ENCODE measurements at regions not wholly inside any gene's neighbourhood (a gene's known extent, or its start where the extent isn't known, plus 50 kb on each side); places are given as distances from the start of the nearest gene placed in this dataset.
A peak's percentile ranks its signal among the peaks of the same experiment; 100 is the strongest.
"Not testable (repeated sequence)": the region's sequence is repeated elsewhere in the genome, so short reads cannot be mapped to it uniquely, and the experiment has no call there.

GRCh38 chr3:194054540-194054939 is 81.4 kb upstream of the HES1 start:
- POLR2A ChIA-PET: no interaction called here
- no peak overlapping the region for H3K4me3 Mint-ChIP-seq
- Histone ChIP-seq H3K36me3 (ENCODE audit: control insufficient read depth in 2 of 2, extremely low read depth in 1 of 2, insufficient read depth in 1 of 2, low read length in 1 of 2) (no peaks in the 10 kb centered on the region), H3K4me1 (ENCODE audit: control insufficient read depth in 1 of 2, extremely low read depth in 1 of 2, insufficient read depth in 2 of 2, low read length in 2 of 2) (peaks cover 0 to 7% of the 10 kb centered on the region in 2 experiments), H3K27ac (ENCODE audit: low read length) (no peak overlapping the region), H3K27me3 (replicated peaks in 1 of 2; ENCODE audit: control insufficient read depth in 2 of 2, extremely low read depth in 1 of 2, insufficient read depth in 2 of 2, low read length in 1 of 2) (peaks cover 0 to 29% of the 10 kb centered on the region in 2 experiments), H3K4me3 (ENCODE audit: control insufficient read depth in 1 of 2, extremely low read depth in 1 of 2, low read length in 1 of 2) (no peak overlapping the region), H3K9me3 (peaks cover 2% of the 10 kb centered on the region)
- H3K36me3 Mint-ChIP-seq: no peaks in the 10 kb centered on the region
- WGBS (ENCODE audit: insufficient coverage): 79% methylated on average over 3 of the region's 5 CpGs
- CTCF ChIA-PET: no interaction called here
- H3K27me3 Mint-ChIP-seq: peaks cover 9 to 21% of the 10 kb centered on the region in 2 donors
- ATAC-seq (replicated peaks in 1 of 4) (no peak), DNase-seq (no peak)
- H3K27ac Mint-ChIP-seq: no peak overlapping the region
- peaks cover 9 to 16% (median 14%) of the 10 kb centered on the region in 3 donors for H3K9me3 Mint-ChIP-seq
- H3K4me1 Mint-ChIP-seq: peaks cover 6 to 8% (median 7%) of the 10 kb centered on the region in 3 donors

- peaks cover 6 to 8% (median 7%) of the 10 kb centered on the region in 3 donors for H3K4me1 Mint-ChIP-seq
- DNase-seq (no peak), ATAC-seq (replicated peaks in 1 of 4) (no peak)
- Histone ChIP-seq H3K27ac (ENCODE audit: low read length) (no peak overlapping the region), H3K9me3 (peaks cover 2% of the 10 kb centered on the region), H3K27me3 (replicated peaks in 1 of 2; ENCODE audit: control insufficient read depth in 2 of 2, extremely low read depth in 1 of 2, insufficient read depth in 2 of 2, low read length in 1 of 2) (peaks cover 0 to 29% of the 10 kb centered on the region in 2 experiments), H3K36me3 (ENCODE audit: control insufficient read depth in 2 of 2, extremely low read depth in 1 of 2, insufficient read depth in 1 of 2, low read length in 1 of 2) (no peaks in the 10 kb centered on the region), H3K4me1 (ENCODE audit: control insufficient read depth in 1 of 2, extremely low read depth in 1 of 2, insufficient read depth in 2 of 2, low read length in 2 of 2) (peaks cover 0 to 7% of the 10 kb centered on the region in 2 experiments), H3K4me3 (ENCODE audit: control insufficient read depth in 1 of 2, extremely low read depth in 1 of 2, low read length in 1 of 2) (no peak overlapping the region)
- H3K27ac Mint-ChIP-seq: no peak overlapping the region
- H3K4me3 Mint-ChIP-seq: no peak overlapping the region
- WGBS (ENCODE audit: insufficient coverage): 50% methylated on average over 1 of the region's 3 CpGs
- ChIA-PET POLR2A (no interaction called here), CTCF (no interaction called here)
- H3K36me3 Mint-ChIP-seq: no peaks in the 10 kb centered on the region
- H3K27me3 Mint-ChIP-seq: peaks cover 9 to 21% of the 10 kb centered on the region in 2 donors
- peaks cover 9 to 16% (median 14%) of the 10 kb centered on the region in 3 donors for H3K9me3 Mint-ChIP-seq
Observed at GRCh38 chr3:194054961-194055360, 81.0 kb upstream of the HES1 start.

- H3K27ac Mint-ChIP-seq; ATAC-seq (replicated peaks in 1 of 4); DNase-seq; H3K4me3 ChIP-seq (ENCODE audit: control insufficient read depth in 1 of 2, extremely low read depth in 1 of 2, low read length in 1 of 2); H3K4me1 ChIP-seq (ENCODE audit: control insufficient read depth in 1 of 2, extremely low read depth in 1 of 2, insufficient read depth in 2 of 2, low read length in 2 of 2); H3K36me3 Mint-ChIP-seq; H3K36me3 ChIP-seq (ENCODE audit: control insufficient read depth in 2 of 2, extremely low read depth in 1 of 2, insufficient read depth in 1 of 2, low read length in 1 of 2); H3K9me3 Mint-ChIP-seq; H3K4me3 Mint-ChIP-seq; H3K27ac ChIP-seq (ENCODE audit: low read length); POLR2A ChIA-PET; H3K9me3 ChIP-seq; H3K4me1 Mint-ChIP-seq: not testable (repeated sequence)
- CTCF ChIA-PET: interaction anchor here in 1 of 2 donors (0.6 kb wide), 1 partner anchor 10 kb away, joined by 3 read pairs; no protein-coding TSS in a partner anchor
- peaks cover 9 to 21% of the 10 kb centered on the region in 2 donors for H3K27me3 Mint-ChIP-seq
- H3K27me3 ChIP-seq (replicated peaks in 1 of 2; ENCODE audit: control insufficient read depth in 2 of 2, extremely low read depth in 1 of 2, insufficient read depth in 2 of 2, low read length in 1 of 2): peaks cover 0 to 29% of the 10 kb centered on the region in 2 experiments
- WGBS (ENCODE audit: insufficient coverage): 78% methylated on average over 7 of the region's 15 CpGs
Observed at GRCh38 chr3:194056323-194056722, 79.6 kb upstream of the HES1 start.

- WGBS (ENCODE audit: insufficient coverage): 88% methylated on average over 11 of the region's 16 CpGs
- no peaks in the 10 kb centered on the region for H3K36me3 Mint-ChIP-seq
- peaks cover 9 to 21% of the 10 kb centered on the region in 2 donors for H3K27me3 Mint-ChIP-seq
- no peak overlapping the region for H3K27ac ChIP-seq (ENCODE audit: low read length)
- peaks cover 6 to 8% (median 7%) of the 10 kb centered on the region in 3 donors for H3K4me1 Mint-ChIP-seq
- ATAC-seq (replicated peaks in 1 of 4) (no peak), DNase-seq (no peak)
- peaks cover 1 to 4% (median 2%) of the 10 kb centered on the region in 3 donors for H3K9me3 Mint-ChIP-seq
- H3K4me3 ChIP-seq (ENCODE audit: control insufficient read depth in 1 of 2, extremely low read depth in 1 of 2, low read length in 1 of 2): no peak overlapping the region
- H3K27me3 ChIP-seq (replicated peaks in 1 of 2; ENCODE audit: control insufficient read depth in 2 of 2, extremely low read depth in 1 of 2, insufficient read depth in 2 of 2, low read length in 1 of 2): peaks cover 0 to 29% of the 10 kb centered on the region in 2 experiments
- H3K36me3 ChIP-seq (ENCODE audit: control insufficient read depth in 2 of 2, extremely low read depth in 1 of 2, insufficient read depth in 1 of 2, low read length in 1 of 2): no peaks in the 10 kb centered on the region
- H3K27ac Mint-ChIP-seq: no peak overlapping the region
- H3K9me3 ChIP-seq: no peaks in the 10 kb centered on the region
- POLR2A ChIA-PET: no interaction called here
- H3K4me1 ChIP-seq (ENCODE audit: control insufficient read depth in 1 of 2, extremely low read depth in 1 of 2, insufficient read depth in 2 of 2, low read length in 2 of 2): peaks cover 0 to 7% of the 10 kb centered on the region in 2 experiments
- H3K4me3 Mint-ChIP-seq: peak overlapping the region in 1 of 3 donors; percentile 72
- CTCF ChIA-PET: interaction anchor here in 1 of 2 donors (0.6 kb wide), 1 partner anchor 9 kb away, joined by 3 read pairs; no protein-coding TSS in a partner anchor
Observed at GRCh38 chr3:194056731-194057415, 79.1 kb upstream of the HES1 start.

GRCh38 chr3:194057570-194058188 is 78.3 kb upstream of the HES1 start:
- no peaks in the 10 kb centered on the region for H3K9me3 ChIP-seq
- H3K36me3 ChIP-seq (ENCODE audit: control insufficient read depth in 2 of 2, extremely low read depth in 1 of 2, insufficient read depth in 1 of 2, low read length in 1 of 2): no peaks in the 10 kb centered on the region
- CTCF ChIA-PET: interaction anchor here (0.6 to 0.7 kb wide), 2 partner anchors 405 to 1486 kb away, joined by 4 to 5 read pairs; no protein-coding TSS in a partner anchor
- Mint-ChIP-seq H3K27me3 (peaks cover 9 to 21% of the 10 kb centered on the region in 2 donors), H3K4me3 (peak overlapping the region; percentile 55 to 72 (median 62)), H3K9me3 (no peaks in the 10 kb centered on the region), H3K27ac (no peak overlapping the region), H3K36me3 (no peaks in the 10 kb centered on the region), H3K4me1 (peaks cover 6 to 8% (median 7%) of the 10 kb centered on the region in 3 donors)
- peak overlapping the region; percentile 27 to 32 for H3K4me3 ChIP-seq (ENCODE audit: control insufficient read depth in 1 of 2, extremely low read depth in 1 of 2, low read length in 1 of 2)
- WGBS (ENCODE audit: insufficient coverage): 82% methylated on average over 2 of the region's 8 CpGs
- peaks cover 0 to 25% of the 10 kb centered on the region in 2 experiments for H3K27me3 ChIP-seq (replicated peaks in 1 of 2; ENCODE audit: control insufficient read depth in 2 of 2, extremely low read depth in 1 of 2, insufficient read depth in 2 of 2, low read length in 1 of 2)
- H3K27ac ChIP-seq (ENCODE audit: low read length): no peak overlapping the region
- DNase-seq (no peak), ATAC-seq (replicated peaks in 1 of 4) (peak in 1 of 4 experiments; percentile 9)
- POLR2A ChIA-PET: no interaction called here
- H3K4me1 ChIP-seq (ENCODE audit: control insufficient read depth in 1 of 2, extremely low read depth in 1 of 2, insufficient read depth in 2 of 2, low read length in 2 of 2): peaks cover 0 to 7% of the 10 kb centered on the region in 2 experiments

- Histone ChIP-seq H3K27ac (ENCODE audit: low read length) (no peak overlapping the region), H3K4me1 (ENCODE audit: control insufficient read depth in 1 of 2, extremely low read depth in 1 of 2, insufficient read depth in 2 of 2, low read length in 2 of 2) (peaks cover 0 to 7% of the 10 kb centered on the region in 2 experiments), H3K4me3 (ENCODE audit: control insufficient read depth in 1 of 2, extremely low read depth in 1 of 2, low read length in 1 of 2) (peak overlapping the region; percentile 27 to 32), H3K27me3 (replicated peaks in 1 of 2; ENCODE audit: control insufficient read depth in 2 of 2, extremely low read depth in 1 of 2, insufficient read depth in 2 of 2, low read length in 1 of 2) (peaks cover 0 to 22% of the 10 kb centered on the region in 2 experiments), H3K9me3 (no peaks in the 10 kb centered on the region), H3K36me3 (ENCODE audit: control insufficient read depth in 2 of 2, extremely low read depth in 1 of 2, insufficient read depth in 1 of 2, low read length in 1 of 2) (no peaks in the 10 kb centered on the region)
- peak overlapping the region; percentile 55 to 72 (median 62) for H3K4me3 Mint-ChIP-seq
- no peaks in the 10 kb centered on the region for H3K36me3 Mint-ChIP-seq
- ChIA-PET CTCF (interaction anchor here (0.6 to 0.7 kb wide), 3 partner anchors 68 to 1486 kb away, joined by 4 to 5 read pairs (median 4); no protein-coding TSS in a partner anchor), POLR2A (no interaction called here)
- no peaks in the 10 kb centered on the region for H3K9me3 Mint-ChIP-seq
- WGBS (ENCODE audit: insufficient coverage): 8% methylated on average over 19 of the region's 31 CpGs
- ATAC-seq (replicated peaks in 1 of 4) (peak; percentile 27 to 77 (median 72)), DNase-seq (peak in 16 of 35 experiments; percentile 4 to 34 (median 15))
- peaks cover 6 to 8% (median 7%) of the 10 kb centered on the region in 3 donors for H3K4me1 Mint-ChIP-seq
- peaks cover 5 to 18% of the 10 kb centered on the region in 2 donors for H3K27me3 Mint-ChIP-seq
- no peak overlapping the region for H3K27ac Mint-ChIP-seq
Observed at GRCh38 chr3:194058189-194058571, 77.8 kb upstream of the HES1 start.
